HG02571 (cell line): ENCODE measurements at regions not wholly inside any gene's neighbourhood (a gene's known extent, or its start where the extent isn't known, plus 50 kb on each side); places are given as distances from the start of the nearest gene placed in this dataset.

Experiments used
- ATAC-seq: cut with Tn5 transposase; IDR thresholded peaks from one replicate; pipeline ENCODE4 v1.9.1; 2021; ENCODE audit warnings: mild to moderate bottlenecking, moderate library complexity; ENCODE audit not compliant: unreplicated experiment

- no peak for ATAC-seq
Measured at GRCh38 chr4:58216461-58216860, 1106.3 kb upstream of the IGFBP7 start.

- no peak for ATAC-seq
Measured at GRCh38 chr4:58214376-58214775, 1104.2 kb upstream of the IGFBP7 start.

GRCh38 chr4:58209551-58209950, 1099.4 kb upstream of the IGFBP7 start:
- no peak for ATAC-seq

GRCh38 chr4:58209001-58209400, 1098.8 kb upstream of the IGFBP7 start:
- ATAC-seq = no peak

GRCh38 chr4:58205446-58206235, 1095.5 kb upstream of the IGFBP7 start:
- no peak for ATAC-seq

- no peak for ATAC-seq
Measured at GRCh38 chr4:58192217-58192616, 1082.0 kb upstream of the IGFBP7 start.

- ATAC-seq = no peak
Measured at GRCh38 chr4:58191109-58191508, 1080.9 kb upstream of the IGFBP7 start.

- ATAC-seq = no peak
Measured at GRCh38 chr4:58188316-58188715, 1078.1 kb upstream of the IGFBP7 start.

- ATAC-seq = no peak
Measured at GRCh38 chr4:58175024-58175423, 1064.8 kb upstream of the IGFBP7 start.

GRCh38 chr4:58166490-58166889, 1056.3 kb upstream of the IGFBP7 start:
- no peak for ATAC-seq

GRCh38 chr4:58163156-58163555, 1053.0 kb upstream of the IGFBP7 start:
- no peak for ATAC-seq

GRCh38 chr4:58149404-58150085, 1039.4 kb upstream of the IGFBP7 start:
- no peak for ATAC-seq

GRCh38 chr4:58144721-58145120, 1034.5 kb upstream of the IGFBP7 start:
- no peak for ATAC-seq

GRCh38 chr4:58138786-58139668, 1028.8 kb upstream of the IGFBP7 start:
- ATAC-seq = no peak

- no peak for ATAC-seq
Measured at GRCh38 chr4:58136604-58137003, 1026.4 kb upstream of the IGFBP7 start.

GRCh38 chr4:58127680-58128079, 1017.5 kb upstream of the IGFBP7 start:
- ATAC-seq = no peak

GRCh38 chr4:58119298-58119697, 1009.1 kb upstream of the IGFBP7 start:
- ATAC-seq = no peak

- no peak for ATAC-seq
Measured at GRCh38 chr4:58113126-58113525, 1002.9 kb upstream of the IGFBP7 start.

- ATAC-seq = no peak
Measured at GRCh38 chr4:58111818-58112217, 1001.6 kb upstream of the IGFBP7 start.

- no peak for ATAC-seq
Measured at GRCh38 chr4:58093352-58093751, 983.2 kb upstream of the IGFBP7 start.

- ATAC-seq = no peak
Measured at GRCh38 chr4:58090539-58090938, 980.4 kb upstream of the IGFBP7 start.
